ENCODE measurements at regions not wholly inside any gene's neighbourhood (a gene's known extent, or its start where the extent isn't known, plus 50 kb on each side); places are given as distances from the start of the nearest gene placed in this dataset.

GRCh38 chr20:22984606-22985005 is 50.5 kb upstream of the SSTR4 start:
- in situ Hi-C loops (cut with MboI) (no loop called here), intact Hi-C loops (cut with micrococcal nuclease) (no loop called here)
- DNase-seq (ENCODE audit: extremely low read depth in 1 of 4, low spot score in 3 of 4) (no peak), ATAC-seq (no peak), FAIRE-seq (no peak)
- WGBS (ENCODE audit: insufficient coverage, low coverage, missing lambda C conversion rate) = 19% methylated on average over 4 of the region's 8 CpGs
- POLR2A ChIA-PET = no interaction called here
- no peak overlapping the region for H3K9ac ChIP-seq (ENCODE audit: insufficient read depth in 1 of 2, low read depth in 2 of 2, low read length in 2 of 2)
- CTCF ChIA-PET (ENCODE audit: low intra/inter-chr PET ratio) = no interaction called here
- H3K4me2 ChIP-seq (ENCODE audit: insufficient read depth, low read length) = no peak overlapping the region
- H3K9me1 ChIP-seq (ENCODE audit: control insufficient read depth, insufficient read depth, low read length) = no peaks in the 10 kb centered on the region
- H3K9me3 ChIP-seq (replicated peaks; ENCODE audit: control insufficient read depth, insufficient read depth, low read depth, low read length) = no peaks in the 10 kb centered on the region
- no peak overlapping the region for H3K4me3 ChIP-seq
- TF ChIP-seq ZNF695 (CRISPR knock-in tag; IDR thresholded peaks at IDR 0.05) (no peak), DIDO1 (tag; IDR thresholded peaks at IDR 0.05; ENCODE audit: low read depth) (no peak), DDX20 (tag; IDR thresholded peaks at IDR 0.05; ENCODE audit: low read depth) (no peak), PHTF2 (CRISPR knock-in tag; IDR thresholded peaks at IDR 0.05) (no peak)
- TF ChIP-seq, protein P1, sequence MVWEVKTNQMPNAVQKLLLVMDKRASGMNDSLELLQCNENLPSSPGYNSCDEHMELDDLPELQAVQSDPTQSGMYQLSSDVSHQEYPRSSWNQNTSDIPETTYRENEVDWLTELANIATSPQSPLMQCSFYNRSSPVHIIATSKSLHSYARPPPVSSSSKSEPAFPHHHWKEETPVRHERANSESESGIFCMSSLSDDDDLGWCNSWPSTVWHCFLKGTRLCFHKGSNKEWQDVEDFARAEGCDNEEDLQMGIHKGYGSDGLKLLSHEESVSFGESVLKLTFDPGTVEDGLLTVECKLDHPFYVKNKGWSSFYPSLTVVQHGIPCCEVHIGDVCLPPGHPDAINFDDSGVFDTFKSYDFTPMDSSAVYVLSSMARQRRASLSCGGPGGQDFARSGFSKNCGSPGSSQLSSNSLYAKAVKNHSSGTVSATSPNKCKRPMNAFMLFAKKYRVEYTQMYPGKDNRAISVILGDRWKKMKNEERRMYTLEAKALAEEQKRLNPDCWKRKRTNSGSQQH (CRISPR knock-in tag; IDR thresholded peaks at IDR 0.05) = no peak
- peaks cover 0 to 6% of the 10 kb centered on the region in 2 experiments; a peak in 2 of 5 replicates for H3K27me3 ChIP-seq (ENCODE audit: control insufficient read depth in 2 of 2, insufficient read depth in 2 of 2, low read length in 2 of 2)
- no peaks in the 10 kb centered on the region for H3K36me3 ChIP-seq (ENCODE audit: control insufficient read depth, insufficient read depth, low read length)
- no peak overlapping the region for H2AFZ ChIP-seq (ENCODE audit: low read depth, low read length)
- no peaks in the 10 kb centered on the region for H3K79me2 ChIP-seq (ENCODE audit: control insufficient read depth, insufficient read depth, low read length)
- no peaks in the 10 kb centered on the region for H3K4me1 ChIP-seq (replicated peaks in 1 of 2; ENCODE audit: control insufficient read depth in 2 of 2, insufficient read depth in 2 of 2, low read length in 2 of 2)
- H3K27ac ChIP-seq (ENCODE audit: extremely low read depth, low read depth, low read length) = no peak overlapping the region
- BruUV-seq (replicated peaks) = no TSS peak
- H4K20me1 ChIP-seq (replicated peaks; ENCODE audit: control insufficient read depth, insufficient read depth, low read length) = no peaks in the 10 kb centered on the region

DNA sequence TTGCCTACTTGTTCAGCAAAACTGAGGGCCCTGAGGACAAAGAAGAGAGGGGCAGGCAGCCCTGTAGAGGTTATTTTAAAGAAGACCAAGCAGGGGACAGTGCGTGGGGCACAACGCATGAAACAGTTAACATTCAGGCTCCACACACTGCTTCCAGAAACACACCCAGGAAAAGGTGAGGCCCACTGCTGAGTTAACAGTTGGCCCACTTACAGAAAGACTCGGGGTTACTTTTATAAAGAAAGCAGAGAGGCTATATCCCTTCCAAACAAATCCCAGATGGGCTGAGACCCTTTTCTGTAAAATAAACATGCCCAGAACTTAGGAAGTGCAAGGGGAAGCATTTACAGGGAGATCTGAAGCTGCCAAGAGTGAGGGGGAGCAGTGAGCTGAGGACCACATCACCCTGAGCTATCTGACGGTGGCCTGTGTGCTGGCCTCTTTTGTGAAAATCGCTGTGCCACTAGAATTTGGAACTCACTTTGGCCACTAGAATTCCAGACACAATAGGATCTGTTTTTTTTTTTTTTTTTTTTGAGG is 49.8 kb upstream of the SSTR4 start:
- FAIRE-seq (no peak), ATAC-seq (no peak), DNase-seq (ENCODE audit: extremely low read depth in 1 of 4, low spot score in 3 of 4) (no peak)
- H3K9me1 ChIP-seq (ENCODE audit: control insufficient read depth, insufficient read depth, low read length) = no peaks in the 10 kb centered on the region
- 10% methylated on average over 4 of the region's 5 CpGs for WGBS (ENCODE audit: insufficient coverage, low coverage, missing lambda C conversion rate)
- ChIA-PET CTCF (ENCODE audit: low intra/inter-chr PET ratio) (no interaction called here), POLR2A (no interaction called here)
- no peaks in the 10 kb centered on the region for H3K36me3 ChIP-seq (ENCODE audit: control insufficient read depth, insufficient read depth, low read length)
- in situ Hi-C loops (cut with MboI) (no loop called here), intact Hi-C loops (cut with micrococcal nuclease) (no loop called here)
- H4K20me1 ChIP-seq (replicated peaks; ENCODE audit: control insufficient read depth, insufficient read depth, low read length) = no peaks in the 10 kb centered on the region
- peaks cover 0 to 6% of the 10 kb centered on the region in 2 experiments; a peak in 2 of 5 replicates for H3K27me3 ChIP-seq (ENCODE audit: control insufficient read depth in 2 of 2, insufficient read depth in 2 of 2, low read length in 2 of 2)
- H3K4me3 ChIP-seq = no peak overlapping the region
- no peak overlapping the region for H3K9ac ChIP-seq (ENCODE audit: insufficient read depth in 1 of 2, low read depth in 2 of 2, low read length in 2 of 2)
- H3K4me2 ChIP-seq (ENCODE audit: insufficient read depth, low read length) = no peak overlapping the region
- BruUV-seq (replicated peaks) = no TSS peak
- H3K27ac ChIP-seq (ENCODE audit: extremely low read depth, low read depth, low read length) = no peak overlapping the region
- H2AFZ ChIP-seq (ENCODE audit: low read depth, low read length) = no peak overlapping the region
- no peaks in the 10 kb centered on the region for H3K79me2 ChIP-seq (ENCODE audit: control insufficient read depth, insufficient read depth, low read length)
- no peaks in the 10 kb centered on the region for H3K9me3 ChIP-seq (replicated peaks; ENCODE audit: control insufficient read depth, insufficient read depth, low read depth, low read length)
- no peaks in the 10 kb centered on the region for H3K4me1 ChIP-seq (replicated peaks in 1 of 2; ENCODE audit: control insufficient read depth in 2 of 2, insufficient read depth in 2 of 2, low read length in 2 of 2)
- TF ChIP-seq SREBF1 (IDR thresholded peaks at IDR 0.05; ENCODE audit: borderline replicate concordance, low read depth, low read length) = no peak
- no peak for TF ChIP-seq GTF2F1 (IDR thresholded peaks at IDR 0.05; ENCODE audit: low read depth, low read length)
- no peak for TF ChIP-seq ZZZ3 (IDR thresholded peaks at IDR 0.05)
- no peak for TF ChIP-seq ZSCAN29 (IDR thresholded peaks at IDR 0.05)
- no peak for TF ChIP-seq ZNF717 (CRISPR knock-in tag; IDR thresholded peaks at IDR 0.05)
- TF ChIP-seq NR2C2 (CRISPR knock-in tag; IDR thresholded peaks at IDR 0.05) = no peak
- no peak for TF ChIP-seq NR2C2 (tag; IDR thresholded peaks at IDR 0.05)
- no peak for TF ChIP-seq NCOA2 (IDR thresholded peaks at IDR 0.05; ENCODE audit: partially characterized antibody in 2 of 2)
- TF ChIP-seq RNF219 (CRISPR knock-in tag; IDR thresholded peaks at IDR 0.05) = no peak
- TF ChIP-seq SNAPC5 (CRISPR knock-in tag; IDR thresholded peaks at IDR 0.05) = no peak

Data from K562 (cell line).